GM19452 (cell line): ENCODE measurements at regions not wholly inside any gene's neighbourhood (a gene's known extent, or its start where the extent isn't known, plus 50 kb on each side); places are given as distances from the start of the nearest gene placed in this dataset.
"Not testable (repeated sequence)": the region's sequence is repeated elsewhere in the genome, so short reads cannot be mapped to it uniquely, and the experiment has no call there.

ENCODE experiments used
- ATAC-seq: cut with Tn5 transposase; IDR thresholded peaks from one replicate; pipeline ENCODE4 v1.9.1; 2021; ENCODE audit not compliant: unreplicated experiment

DNA sequence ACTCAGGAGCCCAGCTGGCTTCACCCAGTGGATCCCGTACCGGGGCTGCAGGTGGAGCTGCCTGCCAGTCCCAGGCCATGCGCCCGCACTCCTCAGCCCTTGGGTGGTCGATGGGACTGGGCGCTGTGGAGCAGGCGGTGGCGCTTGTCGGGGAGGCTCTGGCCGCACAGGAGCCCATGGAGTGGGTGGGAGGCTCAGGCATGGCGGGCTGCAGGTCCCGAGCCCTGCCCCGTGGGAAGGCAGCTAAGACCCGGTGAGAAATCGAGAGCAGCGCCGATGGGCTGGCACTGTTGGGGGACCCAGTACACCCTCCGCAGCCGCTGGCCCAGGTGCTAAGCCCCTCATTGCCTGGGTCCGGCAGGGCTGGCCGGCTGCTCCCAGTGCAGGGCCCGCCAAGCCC lies 1205.6 kb downstream of the DIAPH3 start:
- ATAC-seq: not testable (repeated sequence)

DNA sequence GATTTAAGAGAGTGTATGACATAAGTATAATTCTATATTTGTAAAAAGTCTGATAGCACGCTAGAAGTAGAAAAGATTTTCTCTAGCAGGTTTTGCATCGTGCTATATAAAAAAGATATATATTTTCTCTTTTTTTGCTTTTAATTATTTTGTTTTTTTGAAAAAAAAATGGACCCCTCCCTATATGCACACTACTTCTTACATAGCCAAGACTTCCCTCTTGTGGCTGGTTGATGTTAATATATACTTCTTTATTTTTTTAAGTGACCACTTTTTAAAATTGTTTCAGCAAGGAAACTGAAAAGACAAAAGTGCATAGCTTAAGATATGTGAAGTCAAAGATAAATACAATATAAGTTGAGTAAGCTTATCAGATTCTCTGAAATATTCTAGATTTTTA lies 1202.8 kb downstream of the DIAPH3 start:
- ATAC-seq: no peak

DNA sequence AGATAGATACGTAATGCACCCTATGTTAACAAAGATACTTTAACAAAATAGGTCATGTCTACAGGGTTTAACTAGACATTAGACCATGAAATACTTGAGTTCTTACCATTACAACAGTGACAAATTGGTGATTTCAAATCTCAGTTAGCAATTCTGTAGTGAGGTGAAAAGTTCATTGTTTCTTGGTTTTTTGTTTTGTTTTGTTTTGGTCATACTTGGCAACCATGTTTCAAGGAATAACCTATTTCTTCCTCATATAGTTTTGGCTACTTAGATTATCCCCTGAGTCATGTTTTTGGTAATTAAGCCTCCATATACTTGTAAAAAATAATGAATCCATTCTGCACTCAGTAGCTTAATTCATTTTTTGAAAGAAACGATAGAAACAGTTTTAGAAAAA lies 1200.4 kb downstream of the DIAPH3 start:
- no peak for ATAC-seq

DNA sequence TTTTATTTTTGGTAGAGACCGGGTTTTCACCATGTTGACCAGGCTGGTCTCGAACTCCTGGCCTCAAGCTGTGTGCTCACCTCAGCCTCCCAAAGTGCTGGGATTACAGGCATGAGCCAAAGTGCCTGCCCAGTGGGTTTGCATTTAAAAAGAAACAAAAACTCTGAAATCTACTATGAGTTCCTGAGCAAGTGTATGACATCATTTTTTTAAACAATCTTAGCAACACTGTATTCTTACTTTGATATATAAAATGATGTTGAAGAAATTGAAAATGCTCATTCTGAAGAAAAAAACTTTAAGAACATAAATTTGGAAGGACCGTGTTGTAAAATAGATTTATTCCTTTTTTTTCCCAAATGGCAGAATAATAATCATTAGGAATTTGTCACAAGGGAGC lies 1199.7 kb downstream of the DIAPH3 start:
- no peak for ATAC-seq

DNA sequence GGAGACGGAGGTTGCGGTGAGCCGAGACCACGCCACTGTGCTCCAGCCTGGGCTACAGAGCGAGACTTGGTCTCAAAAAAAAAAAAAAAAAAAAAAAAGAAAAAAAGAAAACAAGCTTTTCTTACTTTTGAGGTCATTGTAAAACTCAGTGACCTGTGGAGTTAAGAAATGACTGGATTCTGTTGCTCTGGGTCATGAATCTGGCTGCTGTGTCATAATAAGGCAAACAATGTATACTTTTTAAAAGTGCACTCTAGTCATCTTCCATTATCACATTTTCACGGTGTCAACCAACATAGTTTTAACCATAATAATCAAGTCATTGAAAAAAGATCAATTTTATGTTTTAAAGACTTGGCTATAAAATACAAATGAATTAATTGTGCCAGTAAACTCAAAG lies 1186.6 kb downstream of the DIAPH3 start:
- ATAC-seq: no peak

DNA sequence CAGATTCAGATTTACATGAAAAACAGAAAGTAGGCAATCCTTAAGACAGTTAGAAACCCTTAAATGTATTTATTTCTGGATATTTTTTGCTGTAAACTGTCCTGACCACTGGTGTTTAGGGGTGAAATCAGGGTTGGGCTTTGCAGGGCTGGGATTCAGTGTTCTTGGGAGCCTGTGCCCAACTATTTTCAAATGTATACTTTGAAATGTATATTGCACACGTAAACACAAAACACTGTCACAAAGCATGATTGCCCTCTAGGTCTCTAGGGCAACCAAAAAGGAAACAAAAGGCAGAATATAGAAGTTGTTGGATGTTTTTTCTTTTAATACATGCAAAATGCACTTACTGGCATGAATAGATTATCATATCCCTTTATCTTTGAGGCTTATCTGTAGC lies 1185.4 kb downstream of the DIAPH3 start:
- ATAC-seq: no peak

DNA sequence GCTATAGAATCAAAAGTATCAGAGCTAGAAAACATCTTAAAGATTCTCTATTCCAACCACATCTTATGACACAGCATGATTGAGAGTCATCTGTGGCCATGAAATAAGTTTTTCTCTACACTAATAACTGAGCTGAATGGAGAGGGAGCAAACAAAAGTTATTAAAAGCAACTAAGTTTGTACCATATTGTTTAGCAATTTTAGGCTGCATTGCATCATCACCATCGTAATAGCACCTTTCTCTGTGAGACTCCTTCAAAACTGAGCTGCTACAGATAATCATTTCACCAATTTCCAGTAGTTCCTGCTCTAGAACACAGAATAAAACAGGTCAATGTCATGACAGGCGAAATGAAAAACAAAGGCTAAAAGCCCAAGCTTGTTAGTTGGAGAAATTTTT lies 1183.9 kb downstream of the DIAPH3 start:
- ATAC-seq: no peak

DNA sequence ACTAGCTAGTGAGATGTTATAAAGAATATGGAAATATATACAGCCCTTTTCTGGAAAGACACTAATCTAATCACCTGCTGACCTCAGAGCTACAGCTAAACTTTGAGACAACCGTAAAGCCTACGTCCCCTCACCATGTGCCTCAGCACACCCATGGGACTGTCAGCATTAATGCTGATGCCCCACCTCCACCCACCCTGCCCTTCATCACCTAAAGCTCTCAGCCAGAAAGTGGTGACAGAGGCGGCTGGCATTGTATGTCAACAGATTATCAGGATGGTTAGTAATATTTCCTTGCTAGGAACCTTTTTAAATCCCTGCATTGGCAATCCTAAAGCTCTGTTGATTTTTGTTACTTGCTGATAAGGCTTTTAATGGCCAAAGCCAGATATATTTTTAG lies 1177.9 kb downstream of the DIAPH3 start:
- ATAC-seq: no peak

DNA sequence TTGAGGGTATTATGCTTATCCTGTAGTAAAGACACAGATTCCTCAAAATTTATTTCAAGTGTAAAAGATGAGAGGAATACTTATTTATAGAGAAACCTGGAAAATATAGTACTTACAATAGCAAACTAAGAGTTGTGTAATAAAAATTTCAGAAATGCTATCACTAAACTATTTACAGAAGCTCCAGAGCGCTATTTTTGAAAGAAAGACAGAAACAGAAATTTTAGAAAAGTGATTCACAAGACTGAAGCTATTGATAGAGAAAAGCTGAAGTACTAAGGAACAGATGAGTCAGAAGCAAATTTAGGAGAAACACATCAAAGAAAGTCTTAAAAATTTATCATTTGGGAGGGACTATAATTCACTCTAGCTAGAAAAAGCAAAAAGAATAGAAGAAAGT lies 1174.2 kb downstream of the DIAPH3 start:
- ATAC-seq: no peak

DNA sequence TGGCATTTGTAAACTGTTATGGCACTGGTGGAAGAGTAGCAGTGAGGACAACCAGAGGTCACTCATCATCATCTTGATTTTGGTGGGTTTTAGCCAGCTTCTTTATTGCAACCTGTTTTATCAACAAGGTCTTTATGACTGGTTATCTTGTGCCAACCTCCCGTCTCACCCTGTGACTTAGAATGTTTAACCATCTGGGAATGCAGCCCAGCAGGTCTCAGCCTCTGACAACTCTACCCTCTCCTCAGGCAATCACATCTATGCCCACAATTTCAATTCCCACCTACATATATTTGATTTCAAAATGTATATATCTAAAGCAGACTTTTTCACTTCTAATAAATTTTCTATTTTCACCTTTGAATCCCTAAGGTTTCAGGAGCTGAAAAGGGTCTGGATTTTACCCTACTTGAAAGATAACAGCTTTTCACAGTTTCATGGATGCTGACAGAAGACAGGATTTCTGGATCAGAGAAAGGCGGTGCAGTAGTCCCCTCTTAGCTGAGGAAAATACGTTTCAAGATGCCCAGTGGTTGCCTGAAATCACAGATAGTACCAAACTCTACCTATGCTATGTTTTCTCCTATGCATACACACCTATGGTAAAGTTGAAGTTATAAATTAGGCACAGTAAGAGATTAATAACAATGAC lies 1171.8 kb downstream of the DIAPH3 start:
- ATAC-seq: no peak

DNA sequence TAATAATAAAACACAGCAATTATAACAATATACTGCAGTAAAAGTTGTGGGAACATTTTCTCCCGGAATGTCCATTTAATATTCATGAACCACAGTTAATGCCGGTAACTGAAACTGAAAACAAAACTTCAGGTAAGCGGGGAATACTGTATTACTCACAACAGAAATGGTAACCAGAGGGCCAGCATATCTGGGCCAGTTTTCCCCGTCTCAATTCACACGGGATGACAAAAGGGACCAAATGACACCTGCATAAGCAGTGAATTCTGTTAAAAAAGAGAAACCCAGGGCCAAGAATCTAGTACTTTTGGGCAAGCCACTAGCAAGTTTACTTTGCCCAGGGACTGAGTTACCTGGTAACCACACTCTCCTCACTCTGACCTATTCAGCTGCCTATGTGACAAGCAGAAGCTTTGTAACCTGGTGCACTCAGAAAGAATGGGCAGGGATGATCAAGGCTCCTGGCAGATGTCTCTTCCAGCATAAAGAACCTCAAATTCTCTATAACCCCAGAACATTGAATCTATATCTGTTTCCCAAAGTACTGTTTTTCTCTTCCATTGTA lies 1171.2 kb downstream of the DIAPH3 start:
- no peak for ATAC-seq

DNA sequence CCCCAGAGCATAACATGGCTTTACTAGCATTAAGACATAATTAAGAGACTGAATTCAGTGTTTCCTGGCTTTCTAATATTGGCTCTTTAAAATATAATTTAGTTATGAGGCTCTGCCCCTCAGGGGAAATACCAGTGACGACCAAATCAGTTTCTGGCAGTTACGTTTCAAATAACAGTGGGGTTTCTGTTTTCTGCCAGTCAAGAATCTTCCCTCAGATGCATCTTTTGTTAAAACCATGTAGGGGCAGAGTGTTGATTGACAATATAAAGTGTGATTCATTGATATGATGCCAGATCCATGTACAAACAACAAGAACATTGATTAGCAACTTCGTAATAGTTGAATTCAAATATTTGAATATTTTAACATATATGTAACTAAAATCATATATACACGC lies 1169.7 kb downstream of the DIAPH3 start:
- ATAC-seq: no peak

DNA sequence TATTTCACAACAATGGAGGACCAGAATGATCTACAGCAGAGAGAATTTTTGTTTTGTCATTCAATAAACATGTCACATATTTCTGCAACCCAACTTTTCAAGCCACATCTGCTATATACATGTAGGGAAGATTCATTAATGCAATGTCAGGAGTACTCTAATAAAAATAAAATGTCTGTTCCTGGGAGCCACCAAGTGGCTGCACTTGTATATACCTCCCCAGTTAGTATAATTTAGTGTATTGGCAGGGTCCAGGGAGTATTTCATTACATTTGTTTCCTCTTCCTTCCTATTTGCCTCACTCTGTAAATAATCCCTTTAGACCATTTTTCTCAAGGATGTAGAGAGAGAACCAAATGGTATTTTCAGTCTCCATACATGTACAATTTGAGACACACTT lies 1169.0 kb downstream of the DIAPH3 start:
- no peak for ATAC-seq

DNA sequence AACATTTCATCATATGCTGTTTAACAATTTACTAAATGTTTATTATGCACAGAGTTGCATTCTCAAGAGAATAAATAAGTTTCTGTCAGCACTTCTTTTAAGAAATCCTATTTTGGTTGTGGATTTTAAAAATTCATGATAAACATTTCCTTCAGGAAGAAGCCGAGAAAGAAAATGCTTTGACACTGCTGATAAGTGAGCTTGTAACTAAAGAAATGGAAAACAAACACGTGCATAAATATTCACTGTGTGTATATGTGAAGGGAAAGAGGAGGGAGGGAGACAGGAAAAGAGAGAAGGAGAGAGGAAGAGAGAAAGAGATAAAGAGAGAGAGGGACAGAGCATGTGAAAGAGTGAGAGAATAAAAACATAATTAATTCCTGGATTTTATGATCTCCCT lies 1165.0 kb downstream of the DIAPH3 start:
- ATAC-seq: no peak

DNA sequence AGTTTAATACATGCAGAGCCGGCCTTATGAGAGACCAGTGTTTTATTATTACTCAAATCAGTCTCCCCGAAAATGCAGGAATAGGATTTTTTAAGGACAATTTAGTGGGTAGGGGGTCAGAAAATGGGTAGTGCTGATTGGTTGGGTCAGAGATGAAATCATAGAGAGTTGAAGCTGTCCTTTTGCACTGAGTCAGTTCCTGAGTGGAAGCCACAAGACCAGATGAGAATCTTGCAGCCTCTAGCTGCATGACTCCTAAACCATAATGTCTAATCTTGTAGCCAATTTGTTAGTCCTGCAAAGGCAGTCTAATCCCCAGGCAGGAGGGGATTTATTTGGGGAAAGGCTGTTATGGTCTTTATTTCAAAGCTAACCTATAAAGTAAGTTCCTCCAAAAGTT lies 1163.9 kb downstream of the DIAPH3 start:
- ATAC-seq: no peak

DNA sequence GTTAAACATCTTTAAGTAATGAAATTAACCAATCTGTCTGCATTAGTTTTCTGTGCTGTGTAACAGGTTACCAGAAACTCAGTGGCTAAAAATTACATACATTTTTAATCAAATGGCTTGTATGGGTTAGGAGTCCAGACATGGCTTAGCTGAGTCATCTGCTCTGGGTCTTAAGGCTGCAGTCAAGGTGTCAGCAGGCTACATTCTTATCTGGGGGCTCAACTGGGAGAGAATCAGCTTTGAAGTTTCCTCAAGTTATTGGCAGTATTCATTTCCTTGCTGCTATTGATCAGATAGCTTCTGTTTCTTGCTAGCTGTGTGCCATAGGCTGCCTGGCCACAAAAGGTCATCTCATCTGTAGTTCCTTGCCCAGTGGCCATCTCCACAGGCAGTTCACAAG lies 1163.0 kb downstream of the DIAPH3 start:
- ATAC-seq: no peak

DNA sequence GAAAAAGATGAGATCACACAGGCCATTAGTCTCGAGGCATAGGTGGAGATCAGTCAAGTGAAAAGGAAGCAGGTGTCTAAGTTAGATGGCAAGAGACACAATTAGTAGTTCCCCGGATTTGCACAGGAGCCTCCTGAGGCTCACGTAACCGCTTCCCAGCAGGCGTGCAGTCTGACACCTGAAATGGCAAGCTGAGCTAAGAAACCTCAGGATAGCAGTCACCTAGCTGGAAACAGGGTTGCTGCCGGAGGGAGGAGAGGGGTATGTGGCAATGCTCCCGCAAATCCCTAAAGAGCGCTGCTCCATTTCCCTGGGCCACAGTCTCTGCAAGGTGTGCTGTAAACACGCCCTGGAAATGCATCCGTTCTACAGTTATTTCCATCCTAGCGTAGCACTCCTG lies 1151.0 kb downstream of the DIAPH3 start:
- ATAC-seq: no peak

DNA sequence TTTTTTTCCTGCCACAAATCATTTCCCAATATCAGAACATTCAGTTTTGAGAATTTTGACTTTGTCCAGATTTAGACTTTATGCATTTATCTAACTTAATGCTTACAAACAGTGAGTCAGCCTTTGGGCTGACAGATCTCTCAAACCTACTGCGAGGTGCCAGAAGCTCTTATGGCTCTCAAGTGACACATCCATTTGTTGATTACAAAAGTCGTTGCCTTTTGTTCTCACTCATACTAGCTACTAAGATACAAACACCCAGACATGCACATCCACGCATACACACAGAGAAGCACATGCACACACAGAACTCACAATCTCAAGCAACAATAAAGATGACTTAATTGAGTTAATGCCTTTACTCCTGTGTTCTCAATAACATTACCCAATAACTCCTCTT lies 1147.5 kb downstream of the DIAPH3 start:
- no peak for ATAC-seq

DNA sequence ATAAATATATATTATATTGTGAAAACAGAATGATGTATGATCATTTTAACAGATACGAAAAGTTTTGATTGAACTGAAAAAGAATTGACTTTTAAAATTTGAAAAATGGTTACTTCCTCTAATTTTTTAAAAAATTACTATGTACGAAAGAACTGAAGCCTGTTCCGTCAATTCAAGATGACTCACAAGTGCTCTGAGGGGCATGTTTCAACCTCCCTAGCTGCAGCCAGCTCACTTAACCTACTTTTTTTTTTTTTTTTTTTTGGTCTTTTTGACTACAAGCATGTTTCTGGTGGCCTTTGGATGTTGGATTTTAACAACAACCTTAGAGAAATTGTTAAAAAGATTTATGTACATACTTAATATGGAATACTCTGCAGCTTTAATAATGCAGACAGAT lies 1139.3 kb downstream of the DIAPH3 start:
- no peak for ATAC-seq

DNA sequence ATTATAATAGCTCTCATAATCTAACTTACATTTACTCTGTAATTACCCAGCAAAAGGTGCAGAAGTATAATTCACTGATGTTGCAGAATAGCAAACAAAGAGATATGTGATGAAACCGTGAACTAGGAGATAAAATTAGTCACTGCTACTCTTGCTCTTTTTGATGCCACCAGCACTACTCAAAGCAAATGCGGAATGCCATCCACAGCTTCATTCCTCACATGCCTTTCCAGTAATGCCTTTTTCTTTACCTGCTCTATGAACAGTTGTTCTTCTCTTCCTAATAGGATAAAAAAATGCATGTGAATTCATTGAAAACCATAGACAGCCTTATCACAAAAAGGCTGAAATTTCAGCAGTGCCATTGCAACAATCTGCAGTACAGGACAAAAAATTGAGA lies 1129.5 kb downstream of the DIAPH3 start:
- ATAC-seq: no peak

DNA sequence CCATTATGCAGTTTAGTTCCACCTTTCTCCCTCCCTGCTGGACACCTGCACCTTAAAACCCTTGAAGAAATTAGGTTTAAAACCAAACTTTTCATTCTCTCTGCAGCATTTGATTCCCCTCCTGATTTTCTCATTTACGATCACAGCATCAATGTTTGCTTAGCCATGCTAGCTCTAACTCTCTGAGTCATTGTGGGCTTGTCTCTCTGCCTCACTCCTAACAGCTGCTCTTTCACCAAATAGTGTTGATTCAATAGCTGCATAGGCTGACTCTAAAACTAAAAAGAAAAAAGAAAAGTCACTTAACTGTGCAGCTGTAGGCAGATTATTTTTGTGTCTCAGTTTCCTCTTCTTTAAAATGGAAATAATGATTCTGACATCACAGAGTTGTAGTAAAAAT lies 1124.9 kb downstream of the DIAPH3 start:
- ATAC-seq: no peak

DNA sequence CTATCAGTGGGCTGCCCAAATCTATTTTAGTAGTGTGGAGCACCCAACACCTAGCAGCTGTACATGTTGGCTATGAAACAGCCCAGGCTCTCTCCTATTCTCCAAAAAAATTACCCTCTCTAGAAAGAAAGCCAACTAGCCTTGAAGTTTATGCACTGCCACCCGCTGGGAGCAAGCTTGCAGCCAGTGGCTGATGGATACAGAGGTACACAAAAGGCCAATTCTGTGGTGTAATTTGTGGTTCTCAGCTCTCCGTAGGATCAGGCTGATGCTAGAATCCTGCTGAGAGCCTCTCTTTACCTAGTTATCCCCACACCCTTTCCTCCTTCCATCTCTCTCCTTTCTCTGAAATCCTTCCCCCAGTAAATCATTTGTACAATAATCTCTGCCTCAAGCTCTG lies 1120.7 kb downstream of the DIAPH3 start:
- no peak for ATAC-seq

DNA sequence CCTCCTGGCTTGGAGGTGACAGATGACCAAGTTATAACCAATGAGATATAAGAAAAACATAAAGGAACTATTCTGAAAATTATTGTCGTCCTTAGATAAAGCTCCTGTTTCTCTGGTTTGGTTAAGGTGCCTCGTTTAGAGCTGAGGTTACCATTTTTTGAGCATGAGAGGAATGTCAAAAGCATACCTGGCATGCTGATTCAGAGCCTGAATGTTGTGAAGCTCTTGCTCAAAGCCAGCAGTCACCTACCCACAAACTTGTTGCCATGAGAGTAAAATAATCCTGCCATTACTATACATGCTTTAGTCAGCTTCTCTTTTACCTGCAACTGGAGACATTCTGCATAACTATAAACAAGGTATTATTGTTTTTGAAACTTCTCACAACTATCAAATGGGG lies 1116.2 kb downstream of the DIAPH3 start:
- ATAC-seq: no peak
